ENCODE measurements at regions not wholly inside any gene's neighbourhood (a gene's known extent, or its start where the extent isn't known, plus 50 kb on each side); places are given as distances from the start of the nearest gene placed in this dataset.

DNA sequence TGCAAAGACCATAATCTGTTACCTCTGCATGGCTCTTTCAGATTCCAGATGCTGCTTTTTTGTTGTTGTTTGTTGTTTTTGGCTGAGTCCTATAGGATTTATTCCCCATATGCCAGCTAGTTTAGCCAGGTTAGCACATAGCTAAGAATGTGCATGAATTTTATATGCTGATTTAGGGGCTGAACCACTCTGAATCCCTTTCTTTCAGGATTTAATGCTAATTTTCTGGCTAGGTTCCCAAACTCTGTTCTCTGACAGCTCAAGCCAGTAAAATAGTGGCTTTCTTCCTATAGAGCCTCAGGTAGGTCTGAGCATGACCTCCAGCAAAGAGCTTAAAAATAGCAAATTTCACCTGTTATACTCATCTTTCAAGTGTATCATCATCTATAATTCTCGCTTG, 521.4 kb downstream of the CAAP1 start:
- Histone ChIP-seq H3K27me3 (no peaks in the 10 kb centered on the region), H3K9me3 (no peaks in the 10 kb centered on the region), H3K36me3 (ENCODE audit: low read depth, missing control alignments) (no peaks in the 10 kb centered on the region), H3K4me3 (no peak overlapping the region), H3K4me1 (no peaks in the 10 kb centered on the region), H3K27ac (no peak overlapping the region)
- 93 to 100% methylated on average over 1 of the region's 1 CpG for WGBS, 2 donors
- DNase-seq = no peak
- intact Hi-C loops (cut with DNase I; ENCODE audit: low total_unique reads) = no loop called here
- TF ChIP-seq, protein P1, sequence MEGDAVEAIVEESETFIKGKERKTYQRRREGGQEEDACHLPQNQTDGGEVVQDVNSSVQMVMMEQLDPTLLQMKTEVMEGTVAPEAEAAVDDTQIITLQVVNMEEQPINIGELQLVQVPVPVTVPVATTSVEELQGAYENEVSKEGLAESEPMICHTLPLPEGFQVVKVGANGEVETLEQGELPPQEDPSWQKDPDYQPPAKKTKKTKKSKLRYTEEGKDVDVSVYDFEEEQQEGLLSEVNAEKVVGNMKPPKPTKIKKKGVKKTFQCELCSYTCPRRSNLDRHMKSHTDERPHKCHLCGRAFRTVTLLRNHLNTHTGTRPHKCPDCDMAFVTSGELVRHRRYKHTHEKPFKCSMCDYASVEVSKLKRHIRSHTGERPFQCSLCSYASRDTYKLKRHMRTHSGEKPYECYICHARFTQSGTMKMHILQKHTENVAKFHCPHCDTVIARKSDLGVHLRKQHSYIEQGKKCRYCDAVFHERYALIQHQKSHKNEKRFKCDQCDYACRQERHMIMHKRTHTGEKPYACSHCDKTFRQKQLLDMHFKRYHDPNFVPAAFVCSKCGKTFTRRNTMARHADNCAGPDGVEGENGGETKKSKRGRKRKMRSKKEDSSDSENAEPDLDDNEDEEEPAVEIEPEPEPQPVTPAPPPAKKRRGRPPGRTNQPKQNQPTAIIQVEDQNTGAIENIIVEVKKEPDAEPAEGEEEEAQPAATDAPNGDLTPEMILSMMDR (IDR thresholded peaks at IDR 0.05) = no peak
- no peak for TF ChIP-seq POLR2A (IDR thresholded peaks at IDR 0.05)

DNA sequence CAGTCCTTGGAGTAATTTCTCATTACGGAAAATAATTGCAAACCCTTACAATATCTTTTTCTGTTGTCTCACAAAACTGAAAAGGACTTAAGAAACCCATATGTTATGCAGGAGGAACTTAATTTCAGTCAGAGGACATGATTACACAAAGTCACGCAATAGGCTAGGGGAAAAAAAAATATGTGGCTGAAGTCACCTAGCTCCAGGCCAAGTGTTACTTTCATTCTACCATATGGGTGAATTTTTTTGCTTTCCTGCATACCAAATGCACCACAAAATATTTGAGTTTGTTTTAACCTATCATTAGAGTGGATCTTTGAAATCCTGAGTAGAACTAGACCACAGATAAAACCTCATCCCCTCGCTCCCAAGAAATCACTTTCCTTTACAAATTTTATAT, 523.5 kb downstream of the CAAP1 start:
- no peaks in the 10 kb centered on the region for H3K4me1 ChIP-seq
- intact Hi-C loops (cut with DNase I; ENCODE audit: low total_unique reads) = no loop called here
- TF ChIP-seq, protein P1 (IDR thresholded peaks at IDR 0.05) = no peak
- no peak for TF ChIP-seq POLR2A (IDR thresholded peaks at IDR 0.05)
- H3K27me3 ChIP-seq = no peaks in the 10 kb centered on the region
- H3K4me3 ChIP-seq = no peak overlapping the region
- whole genome bisulfite sequencing, 2 donors = 90 to 95% methylated on average over 3 of the region's 3 CpGs
- H3K27ac ChIP-seq = no peak overlapping the region
- no peaks in the 10 kb centered on the region for H3K9me3 ChIP-seq
- H3K36me3 ChIP-seq (ENCODE audit: low read depth, missing control alignments) = no peaks in the 10 kb centered on the region
- DNase-seq = no peak

DNA sequence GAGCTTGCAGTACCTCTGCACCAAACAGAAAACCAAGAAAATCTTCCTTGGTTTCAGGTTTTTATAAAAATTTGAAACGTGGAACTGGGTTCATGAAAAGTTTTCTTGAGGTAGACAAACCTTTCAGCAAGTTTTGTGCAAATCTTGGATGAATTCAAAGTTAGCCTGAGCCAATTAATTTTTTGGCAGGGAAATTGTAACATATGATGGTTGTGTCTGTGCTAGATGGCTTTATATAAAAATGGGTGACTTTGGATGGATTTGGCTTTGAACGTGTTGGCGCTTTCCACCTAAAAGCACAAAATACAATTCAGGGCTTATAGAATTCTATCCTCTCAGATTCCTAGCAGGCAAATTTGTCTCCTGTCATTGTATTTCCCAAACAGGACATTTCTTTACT, 524.4 kb downstream of the CAAP1 start:
- H3K27me3 ChIP-seq = no peaks in the 10 kb centered on the region
- DNase-seq = no peak
- 79 to 90% methylated on average over 3 of the region's 3 CpGs for WGBS, 2 donors
- intact Hi-C loops (cut with DNase I; ENCODE audit: low total_unique reads) = no loop called here
- H3K4me1 ChIP-seq = no peaks in the 10 kb centered on the region
- no peaks in the 10 kb centered on the region for H3K9me3 ChIP-seq
- no peak overlapping the region for H3K27ac ChIP-seq
- H3K36me3 ChIP-seq (ENCODE audit: low read depth, missing control alignments) = no peaks in the 10 kb centered on the region
- no peak overlapping the region for H3K4me3 ChIP-seq
- no peak for TF ChIP-seq POLR2A (IDR thresholded peaks at IDR 0.05)
- TF ChIP-seq, protein P1 (IDR thresholded peaks at IDR 0.05) = no peak

DNA sequence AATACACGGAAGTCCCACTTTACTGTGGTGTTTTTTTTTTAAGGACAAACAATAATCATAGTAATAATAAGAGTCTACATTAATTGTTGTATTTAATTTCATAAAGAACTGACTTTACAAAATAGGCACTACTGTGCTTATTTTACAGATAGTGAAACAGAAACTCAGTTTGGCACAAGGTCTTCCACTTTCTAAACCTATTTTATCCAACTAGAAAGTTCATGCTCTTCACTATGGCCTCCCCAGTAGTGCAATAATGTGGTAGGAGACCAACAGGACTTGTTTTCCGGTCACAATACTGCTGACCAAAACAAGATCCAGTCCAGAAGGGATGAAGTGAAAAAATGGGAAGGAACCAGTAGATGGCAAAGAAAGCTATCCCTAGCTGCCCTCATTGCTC, 531.6 kb downstream of the CAAP1 start:
- intact Hi-C loops (cut with DNase I; ENCODE audit: low total_unique reads) = no loop called here
- Histone ChIP-seq H3K27me3 (no peaks in the 10 kb centered on the region), H3K4me3 (no peak overlapping the region), H3K27ac (no peak overlapping the region), H3K36me3 (ENCODE audit: low read depth, missing control alignments) (no peaks in the 10 kb centered on the region), H3K9me3 (no peaks in the 10 kb centered on the region), H3K4me1 (no peaks in the 10 kb centered on the region)
- DNase-seq = no peak
- TF ChIP-seq, protein P1 (IDR thresholded peaks at IDR 0.05) = no peak
- TF ChIP-seq POLR2A (IDR thresholded peaks at IDR 0.05) = no peak
- WGBS, 2 donors = 74 to 87% methylated on average over 2 of the region's 2 CpGs

DNA sequence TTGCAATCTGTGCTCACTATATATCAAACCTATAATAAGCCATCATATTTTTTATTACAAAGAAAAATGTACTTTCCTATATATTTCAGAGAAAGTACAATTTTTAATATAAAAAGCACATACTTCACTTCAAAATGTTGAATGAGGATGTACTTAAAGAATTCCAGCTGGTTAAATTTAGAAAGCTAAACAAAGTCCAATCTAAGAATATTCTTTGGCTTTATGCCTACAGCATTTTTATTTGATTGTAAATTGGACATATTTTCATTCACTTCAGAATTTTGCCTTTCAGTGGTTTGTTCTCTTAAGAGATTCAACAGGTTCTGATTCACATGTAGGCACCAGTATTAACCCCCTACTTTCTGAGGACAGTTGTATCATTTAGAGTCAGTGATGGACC, 533.8 kb downstream of the CAAP1 start:
- no peaks in the 10 kb centered on the region for H3K27me3 ChIP-seq
- intact Hi-C loops (cut with DNase I; ENCODE audit: low total_unique reads) = no loop called here
- DNase-seq = no peak

More for the DNA sequence above, 533.8 kb downstream of the CAAP1 start:
- Histone ChIP-seq H3K36me3 (ENCODE audit: low read depth, missing control alignments) (no peaks in the 10 kb centered on the region), H3K9me3 (no peaks in the 10 kb centered on the region), H3K4me1 (no peaks in the 10 kb centered on the region), H3K4me3 (no peak overlapping the region), H3K27ac (no peak overlapping the region)
- TF ChIP-seq, protein P1 (IDR thresholded peaks at IDR 0.05) = no peak
- no peak for TF ChIP-seq POLR2A (IDR thresholded peaks at IDR 0.05)

All from testis (tissue), 2 donors.